Neural progenitor cell (in vitro differentiated cells): ENCODE measurements at regions not wholly inside any gene's neighbourhood (a gene's known extent, or its start where the extent isn't known, plus 50 kb on each side); places are given as distances from the start of the nearest gene placed in this dataset.
"Not testable (repeated sequence)": the region's sequence is repeated elsewhere in the genome, so short reads cannot be mapped to it uniquely, and the experiment has no call there.

Source experiments
- EZH2 ChIP-seq: fragments of 200-600 bp; sonication (generic); IDR thresholded peaks from 2 replicates; pipeline ENCODE4 v1.6.1; 2017; ENCODE audit warnings: antibody characterized with exemption, mild to moderate bottlenecking, moderate library complexity
- EZH2phosphoT487 ChIP-seq: fragments of 200-600 bp; sonication (generic); IDR thresholded peaks from 2 replicates; pipeline ENCODE4 v1.6.1; 2017; ENCODE audit warnings: antibody characterized with exemption
- TF ChIP-seq, protein P1 (sequence below): fragments of 200-600 bp; sonication (generic); IDR thresholded peaks from 2 replicates; pipeline ENCODE4 v1.5.1; 2017; ENCODE audit warnings: antibody characterized with exemption, mild to moderate bottlenecking

DNA sequence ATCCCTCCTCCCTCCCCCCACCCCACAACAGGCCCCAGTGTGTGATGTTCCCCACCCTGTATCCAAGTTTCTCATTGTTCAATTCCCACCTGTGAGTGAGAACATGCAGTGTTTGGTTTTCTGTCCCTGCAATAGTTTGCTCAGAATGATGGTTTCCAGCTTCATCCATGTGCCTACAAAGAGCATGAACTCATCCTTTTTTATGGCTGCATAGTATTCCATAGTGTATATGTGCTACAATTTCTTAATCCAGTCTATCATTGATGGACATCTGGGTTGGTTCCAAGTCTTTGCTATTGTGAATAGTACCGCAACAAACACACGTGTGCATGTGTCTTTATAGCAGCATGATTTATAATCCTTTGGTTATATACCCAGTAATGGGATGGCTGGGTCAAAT lies 108.2 kb upstream of the SLC35F1 start:
- TF ChIP-seq, protein P1, sequence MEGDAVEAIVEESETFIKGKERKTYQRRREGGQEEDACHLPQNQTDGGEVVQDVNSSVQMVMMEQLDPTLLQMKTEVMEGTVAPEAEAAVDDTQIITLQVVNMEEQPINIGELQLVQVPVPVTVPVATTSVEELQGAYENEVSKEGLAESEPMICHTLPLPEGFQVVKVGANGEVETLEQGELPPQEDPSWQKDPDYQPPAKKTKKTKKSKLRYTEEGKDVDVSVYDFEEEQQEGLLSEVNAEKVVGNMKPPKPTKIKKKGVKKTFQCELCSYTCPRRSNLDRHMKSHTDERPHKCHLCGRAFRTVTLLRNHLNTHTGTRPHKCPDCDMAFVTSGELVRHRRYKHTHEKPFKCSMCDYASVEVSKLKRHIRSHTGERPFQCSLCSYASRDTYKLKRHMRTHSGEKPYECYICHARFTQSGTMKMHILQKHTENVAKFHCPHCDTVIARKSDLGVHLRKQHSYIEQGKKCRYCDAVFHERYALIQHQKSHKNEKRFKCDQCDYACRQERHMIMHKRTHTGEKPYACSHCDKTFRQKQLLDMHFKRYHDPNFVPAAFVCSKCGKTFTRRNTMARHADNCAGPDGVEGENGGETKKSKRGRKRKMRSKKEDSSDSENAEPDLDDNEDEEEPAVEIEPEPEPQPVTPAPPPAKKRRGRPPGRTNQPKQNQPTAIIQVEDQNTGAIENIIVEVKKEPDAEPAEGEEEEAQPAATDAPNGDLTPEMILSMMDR: not testable (repeated sequence)
- not testable (repeated sequence) for TF ChIP-seq EZH2, EZH2phosphoT487
